Activated CD4-positive, alpha-beta T cell treated with anti-CD3 and anti-CD28 coated beads, Interleukin-10, Interleukin-2, amounts not matched to agents 100 ng/mL and 50 ng/mL, durations not matched to agents 16 hours and 8 hours (primary cell): ENCODE measurements at regions not wholly inside any gene's neighbourhood (a gene's known extent, or its start where the extent isn't known, plus 50 kb on each side); places are given as distances from the start of the nearest gene placed in this dataset.
"Not testable (repeated sequence)": the region's sequence is repeated elsewhere in the genome, so short reads cannot be mapped to it uniquely, and the experiment has no call there.

Experiments
- DNase-seq: peaks from one replicate; pipeline ENCODE4 v3.0.0-alpha.2; 2020

GRCh38 chr20:56890011-56890410, 260.9 kb downstream of the TFAP2C start:
- DNase-seq, result no peak

DNA sequence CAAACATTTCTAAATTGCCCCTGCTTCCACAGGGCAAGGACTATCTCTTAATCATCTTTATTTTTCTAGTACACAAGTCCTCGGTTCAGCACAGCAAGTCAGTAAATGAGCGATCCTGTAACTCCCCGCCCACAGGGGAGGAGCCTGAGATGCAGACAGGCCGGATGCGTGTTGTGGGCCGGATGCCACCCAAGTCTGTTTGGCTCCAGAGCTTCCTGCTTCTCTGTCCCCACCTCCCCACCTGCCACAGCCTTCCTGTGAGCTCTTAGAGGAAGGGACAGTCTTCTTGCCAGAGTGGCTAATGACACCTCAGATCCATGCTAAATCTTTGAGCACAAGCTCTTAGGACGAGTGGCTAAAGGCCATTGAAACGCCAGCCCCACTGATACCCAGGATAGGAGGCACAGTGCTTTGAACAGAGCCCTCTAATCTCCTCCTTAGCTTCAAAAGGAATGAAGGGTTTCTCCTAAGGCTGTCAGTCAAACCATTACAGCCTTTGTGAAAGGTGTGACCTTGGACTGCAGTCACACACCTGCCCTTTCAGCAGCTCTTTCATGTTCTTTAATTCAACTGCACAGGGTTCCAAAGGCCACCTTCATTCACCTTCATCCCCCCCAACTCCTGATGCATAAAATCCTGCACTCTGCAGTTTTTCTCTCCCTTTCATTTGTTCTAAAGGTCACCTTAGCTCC, 264.3 kb downstream of the TFAP2C start:
- DNase-seq, result peak; percentile 41

- DNase-seq, result no peak
Observed at GRCh38 chr20:56896447-56896846, 267.3 kb downstream of the TFAP2C start.

DNA sequence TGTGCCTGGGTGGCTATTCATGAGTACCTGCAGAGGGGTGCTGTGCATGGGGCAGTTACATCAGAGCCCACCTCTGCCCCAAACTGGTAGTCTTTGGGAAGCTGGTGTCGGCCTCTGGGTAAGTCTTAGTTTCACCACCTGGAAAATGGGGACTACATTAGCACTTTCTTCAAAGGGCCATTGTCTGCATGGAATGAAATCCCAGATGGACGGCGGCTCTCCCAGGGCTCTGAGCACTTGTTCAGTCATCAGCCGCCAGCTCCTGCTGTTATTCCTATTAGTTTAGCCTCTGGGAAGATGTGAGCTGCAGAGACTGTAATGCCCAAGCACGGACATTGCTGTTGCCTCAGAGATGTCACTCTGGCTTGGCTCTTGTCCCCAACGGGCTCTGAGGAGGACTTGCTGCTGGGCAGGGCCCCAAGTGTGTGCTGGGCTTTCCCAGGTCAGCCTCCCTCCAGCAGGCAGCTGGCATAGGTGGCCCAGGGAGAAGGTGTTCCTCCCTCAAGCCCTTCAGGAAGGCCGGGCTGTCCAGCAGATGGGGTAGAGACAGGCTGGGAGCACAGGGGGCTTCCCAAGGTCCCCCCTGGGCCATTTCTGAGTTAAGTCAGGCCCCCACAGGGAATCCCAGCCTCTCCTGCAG, 268.3 kb downstream of the TFAP2C start:
- no peak for DNase-seq

DNA sequence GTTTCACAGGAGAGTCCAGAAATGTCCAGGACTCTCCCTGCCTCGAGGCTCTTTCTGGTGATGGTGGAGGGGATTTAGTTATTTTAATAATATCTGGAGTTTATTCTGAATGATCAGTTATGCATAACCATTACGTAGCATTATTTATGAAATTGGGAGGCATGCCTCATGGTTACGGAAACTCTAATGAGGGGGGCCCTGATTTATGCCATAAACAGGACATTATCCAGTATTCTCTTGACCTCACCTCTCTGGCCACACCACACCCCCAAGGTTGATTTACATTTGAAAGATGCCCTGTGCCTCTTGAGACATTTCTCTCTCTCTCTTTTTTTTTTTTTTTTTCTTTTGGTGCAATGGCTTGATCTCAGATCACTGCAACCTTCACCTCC, 268.8 kb downstream of the TFAP2C start:
- no peak for DNase-seq

GRCh38 chr20:56899506-56899905, 270.4 kb downstream of the TFAP2C start:
- no peak for DNase-seq

DNA sequence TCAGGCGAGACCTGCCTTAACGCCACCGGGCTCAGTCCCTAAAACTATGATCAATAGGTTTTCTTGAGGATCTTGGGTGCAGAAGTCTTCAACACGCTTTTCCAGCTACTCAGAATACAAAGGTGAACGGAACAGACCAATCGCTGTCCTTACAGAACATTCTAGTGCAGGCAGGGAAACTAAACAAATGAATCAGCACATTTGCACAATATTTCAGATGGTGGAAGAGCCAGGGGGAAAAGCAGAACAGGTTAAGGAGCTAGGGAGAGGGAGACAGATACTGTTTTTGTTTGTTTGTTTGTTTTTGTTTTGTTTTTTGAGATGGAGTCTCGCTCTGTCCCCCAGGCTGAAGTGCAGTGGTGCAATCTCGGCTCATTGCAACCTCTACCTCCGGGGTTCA, 271.1 kb downstream of the TFAP2C start:
- no peak for DNase-seq

DNA sequence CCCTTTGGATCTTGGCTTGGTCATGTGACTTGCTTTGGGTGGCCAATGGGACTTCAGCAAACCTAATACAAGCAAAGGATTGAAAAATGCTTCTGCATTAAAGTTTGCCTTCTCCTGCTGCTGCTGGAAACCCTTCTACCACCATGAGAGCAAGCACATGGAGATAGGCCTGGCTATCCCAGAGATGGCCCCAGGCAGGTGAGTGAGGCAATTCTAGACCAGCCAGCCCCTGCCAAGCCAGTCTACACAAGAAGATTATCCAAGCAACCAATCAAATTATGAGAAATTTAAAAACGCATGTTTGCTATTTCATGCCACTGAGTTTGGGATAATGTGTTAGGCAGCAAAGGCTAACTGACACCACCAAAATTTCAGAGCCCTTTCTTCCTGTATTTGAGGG, 274.3 kb downstream of the TFAP2C start:
- no peak for DNase-seq

GRCh38 chr20:56903858-56904257, 274.8 kb downstream of the TFAP2C start:
- DNase-seq, result no peak

GRCh38 chr20:56909918-56910714, 281.0 kb downstream of the TFAP2C start:
- no peak for DNase-seq

DNA sequence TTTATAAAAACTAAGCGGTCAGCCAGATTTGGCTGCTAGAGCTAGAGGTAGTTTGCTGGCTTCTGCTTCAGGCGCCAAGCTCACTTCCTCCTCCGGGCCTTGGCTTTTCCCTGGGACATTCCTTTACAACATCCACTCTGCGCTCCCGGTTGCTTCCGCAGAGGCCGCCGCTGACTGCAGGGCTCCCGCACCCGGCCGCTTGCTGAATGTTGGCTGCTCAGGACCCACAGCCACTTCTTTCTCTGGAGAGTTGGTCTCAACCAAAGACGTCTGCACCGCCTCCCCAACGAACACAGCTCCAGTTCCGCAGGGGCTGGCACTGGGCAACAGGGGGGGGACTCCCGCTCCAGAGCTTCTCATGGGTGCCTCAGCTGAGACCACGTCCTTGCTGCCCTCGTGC, 282.8 kb downstream of the TFAP2C start:
- DNase-seq, result no peak

DNA sequence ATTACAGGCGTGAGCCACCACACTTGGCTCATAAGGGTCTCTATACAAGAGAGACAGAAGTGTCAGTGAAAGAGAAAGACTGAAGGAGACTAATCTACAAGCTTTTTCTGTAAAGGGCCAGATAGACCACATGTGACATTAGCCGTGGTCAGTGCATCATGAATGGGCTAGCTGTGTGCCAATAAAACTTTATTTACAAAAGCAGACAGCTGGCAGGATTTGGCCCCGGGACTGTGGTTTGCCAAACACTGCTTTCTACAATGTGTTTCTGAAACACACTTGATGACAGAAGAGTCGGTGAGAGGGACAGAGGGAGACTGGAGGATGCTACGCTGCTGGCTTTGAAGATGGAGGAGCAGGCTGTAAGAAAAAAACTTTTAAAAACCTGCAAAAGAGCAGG, 285.4 kb downstream of the TFAP2C start:
- no peak for DNase-seq

DNA sequence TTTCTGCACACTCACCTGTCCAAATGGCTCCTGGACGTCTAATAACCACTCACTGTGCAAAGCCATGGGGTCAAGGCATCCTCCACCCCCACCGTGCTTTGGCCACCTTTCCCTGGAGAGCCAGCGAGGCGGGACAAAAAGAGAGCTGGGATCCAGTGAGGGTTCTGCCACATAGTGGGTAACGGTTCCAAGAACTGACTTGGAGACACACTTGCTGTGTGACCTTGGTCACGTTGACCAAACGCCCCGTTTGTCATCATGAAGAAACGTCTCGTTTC, 287.2 kb downstream of the TFAP2C start:
- no peak for DNase-seq

DNA sequence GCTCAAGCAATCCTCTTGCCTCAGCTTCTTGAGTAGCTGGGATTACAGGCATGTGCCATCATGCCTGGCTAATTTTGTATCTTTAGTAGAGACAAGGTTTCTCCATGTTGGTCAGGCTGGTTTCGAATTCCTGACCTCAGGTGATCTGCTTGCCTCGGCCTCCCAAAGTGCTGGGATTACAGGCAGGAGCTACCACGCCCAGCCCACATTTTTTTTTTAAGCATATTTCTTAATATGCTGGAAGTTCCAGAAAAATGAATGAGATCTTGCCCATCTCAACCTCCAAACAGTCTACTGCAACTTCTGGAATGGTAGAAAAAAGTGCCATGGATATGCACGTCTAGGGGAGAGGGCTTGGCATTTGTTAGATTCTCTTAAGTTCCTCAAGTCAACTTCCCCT, 290.9 kb downstream of the TFAP2C start:
- not testable (repeated sequence) for DNase-seq

GRCh38 chr20:56922497-56922896, 293.4 kb downstream of the TFAP2C start:
- no peak for DNase-seq

- DNase-seq, result no peak
Observed at GRCh38 chr20:56924292-56925081, 295.4 kb downstream of the TFAP2C start.

DNA sequence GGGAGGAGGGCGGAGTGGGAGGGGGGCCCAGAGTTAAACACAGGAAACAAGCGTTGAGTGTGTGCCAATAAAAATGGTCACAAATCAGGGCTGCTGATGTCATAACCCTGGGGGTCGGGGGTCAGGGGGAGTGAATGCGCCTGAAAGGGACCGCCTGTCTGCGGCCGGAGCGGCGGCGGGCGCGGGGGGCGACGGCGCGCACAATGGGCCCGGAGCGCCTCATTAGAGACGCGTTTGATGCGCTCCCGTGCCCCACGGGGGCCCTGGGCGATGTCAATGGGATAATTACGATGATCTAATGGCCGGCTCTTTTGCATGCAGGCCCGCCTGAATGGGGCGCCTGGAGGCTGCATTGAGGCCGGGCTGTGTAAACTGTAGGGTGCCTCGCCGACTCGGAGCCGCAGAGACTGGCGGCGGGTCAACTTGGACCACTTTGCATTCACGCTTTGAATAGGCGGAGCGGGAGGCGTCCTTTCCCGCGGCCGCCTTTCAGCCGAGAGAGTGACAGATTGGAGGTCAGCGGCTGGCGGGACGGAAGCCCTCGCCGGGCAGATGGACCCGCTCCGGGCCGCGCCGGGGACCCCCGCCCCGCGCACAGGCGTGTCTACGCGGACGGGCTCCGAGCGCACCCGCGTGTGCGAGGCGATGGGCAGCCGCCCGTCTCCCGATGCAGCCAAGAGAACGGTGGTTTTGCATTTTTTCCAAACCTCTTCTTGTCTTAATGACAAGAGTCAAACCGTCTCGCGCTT, 296.1 kb downstream of the TFAP2C start:
- DNase-seq, result no peak

- no peak for DNase-seq
Observed at GRCh38 chr20:56925831-56926170, 296.7 kb downstream of the TFAP2C start.

GRCh38 chr20:56926501-56926900, 297.4 kb downstream of the TFAP2C start:
- DNase-seq, result no peak

DNA sequence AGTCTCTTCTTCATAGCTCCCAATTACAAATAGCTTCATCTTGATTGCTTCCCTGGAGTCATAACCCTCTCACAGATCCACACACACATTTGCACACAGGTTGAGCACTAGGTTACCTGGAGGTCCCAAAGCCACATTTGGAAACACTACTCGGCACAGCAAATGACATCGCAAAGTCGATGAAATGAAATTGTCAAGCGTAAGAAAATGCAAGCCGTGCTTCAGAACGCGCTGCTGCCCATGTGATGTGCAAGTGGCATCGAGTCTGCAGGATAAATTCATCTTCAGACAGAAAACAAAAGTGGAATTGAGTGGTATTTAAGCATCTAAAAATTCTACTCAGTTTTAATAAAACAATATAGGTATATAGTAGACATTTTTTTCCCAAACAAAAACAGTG, 298.0 kb downstream of the TFAP2C start:
- no peak for DNase-seq

- DNase-seq, result no peak
Observed at GRCh38 chr20:56928007-56928406, 298.9 kb downstream of the TFAP2C start.

- no peak for DNase-seq
Observed at GRCh38 chr20:56929606-56930005, 300.5 kb downstream of the TFAP2C start.

DNA sequence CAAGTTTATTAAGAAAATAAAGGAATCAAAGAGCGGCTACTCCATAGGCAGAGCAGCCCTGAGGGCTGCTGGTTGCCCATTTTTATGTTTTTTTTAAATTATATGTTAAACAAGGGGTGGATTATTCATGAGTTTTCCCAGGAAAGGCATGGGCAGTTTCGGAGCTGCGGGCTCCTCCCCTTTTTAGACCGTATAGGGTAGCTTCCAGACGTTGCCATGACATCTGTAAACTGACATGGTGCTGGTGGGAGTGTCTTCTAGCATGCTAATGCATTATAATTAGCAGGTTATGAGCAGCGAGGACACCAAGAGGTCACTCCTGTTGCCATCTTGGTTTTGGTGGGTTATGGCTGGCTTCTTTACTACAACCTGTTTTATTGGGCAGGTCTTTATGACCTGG, 301.8 kb downstream of the TFAP2C start:
- DNase-seq, result no peak
